ENCODE measurements at regions not wholly inside any gene's neighbourhood (a gene's known extent, or its start where the extent isn't known, plus 50 kb on each side); places are given as distances from the start of the nearest gene placed in this dataset.

DNA sequence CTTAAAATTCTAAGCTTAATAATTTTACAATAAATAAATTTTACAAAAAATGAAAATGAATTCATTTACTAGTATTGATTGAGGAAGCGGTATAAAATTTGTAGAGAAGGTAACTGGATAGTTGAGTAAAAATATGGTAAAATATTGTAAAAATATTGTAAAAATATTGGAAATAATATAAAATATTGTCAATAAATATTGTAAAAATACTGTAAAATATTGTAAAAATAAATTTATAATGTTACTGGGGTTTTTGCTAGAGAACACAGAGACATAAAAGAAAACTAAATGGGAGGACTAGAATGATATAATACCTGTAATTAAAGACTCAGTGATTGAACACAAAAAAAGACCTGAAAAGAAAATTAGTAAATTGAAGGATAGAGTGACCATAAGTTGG, 546.3 kb upstream of the NETO1 start:
- Histone ChIP-seq H3K27ac (no peak overlapping the region), H3K4me1 (replicated peaks in 1 of 2) (no peaks in the 10 kb centered on the region), H3K4me3 (no peak overlapping the region)
- 50 to 100% (median 93%) methylated on average over 1 of the region's 1 CpG; no CpG with 5 or more reads in 1 of the 10 experiments for WGBS, 10 experiments
- in situ Hi-C loops (cut with MboI; ENCODE audit: low pct_unique_long_range_greater_than_20kb in 2 of 9, low sequenced_read_pairs in 9 of 9, unreplicated experiment in 9 of 9) = no loop called here
- no peak for ATAC-seq (replicated peaks in 6 of 8)

DNA sequence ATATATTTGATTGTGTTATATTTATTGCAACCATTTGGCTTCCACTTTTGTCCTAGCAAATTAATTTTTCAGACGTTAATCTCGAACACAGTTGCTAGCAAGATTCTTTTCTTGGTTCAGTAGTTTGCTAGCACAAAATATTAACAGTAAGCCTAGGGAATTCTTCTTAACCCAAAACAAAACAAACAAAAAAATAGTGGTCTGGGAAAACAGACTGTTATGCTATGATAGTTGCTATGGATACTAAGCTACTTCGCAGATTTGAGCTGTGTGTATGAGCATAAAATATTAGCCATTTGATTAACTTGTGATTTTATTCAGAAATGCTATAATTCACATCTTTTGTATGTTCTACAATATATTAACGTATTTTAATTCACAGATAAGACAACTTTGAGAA, 541.5 kb upstream of the NETO1 start:
- in situ Hi-C loops (cut with MboI; ENCODE audit: low pct_unique_long_range_greater_than_20kb in 2 of 9, low sequenced_read_pairs in 9 of 9, unreplicated experiment in 9 of 9) = no loop called here
- 14 to 91% (median 62%) methylated on average over 1 to 4 of the region's 4 CpGs for WGBS, 10 experiments

DNA sequence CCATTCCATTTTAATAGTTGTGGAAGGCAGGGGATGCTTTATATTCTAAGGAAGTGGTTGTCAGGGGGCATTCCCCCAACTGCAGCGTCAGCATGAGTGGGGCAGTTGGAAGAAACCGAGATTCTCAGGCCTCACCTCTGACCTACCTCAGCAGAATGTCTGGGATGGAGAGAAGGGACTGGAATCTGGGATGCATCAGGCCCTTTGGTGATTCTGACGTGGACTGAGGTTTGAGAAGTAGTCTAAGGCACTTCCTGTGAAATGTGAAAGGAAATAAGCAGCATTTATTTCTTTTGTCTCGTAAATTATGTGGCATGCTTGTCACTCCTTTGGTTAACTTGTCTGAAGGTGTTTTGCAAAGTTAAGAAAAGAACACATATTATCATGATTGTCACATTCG, 540.7 kb upstream of the NETO1 start:
- no peak for ATAC-seq (replicated peaks in 6 of 8)
- H3K27ac ChIP-seq = no peak overlapping the region
- WGBS, 10 experiments = 6 to 100% (median 78%) methylated on average over 1 to 5 of the region's 5 CpGs; no CpG with 5 or more reads in 1 of the 10 experiments

More for the DNA sequence above, 541.5 kb upstream of the NETO1 start:
- ATAC-seq (replicated peaks in 6 of 8) = peak in 1 of 8 experiments; percentile 32
- no peak overlapping the region for H3K27ac ChIP-seq
- H3K4me3 ChIP-seq = no peak overlapping the region
- H3K4me1 ChIP-seq (replicated peaks in 1 of 2) = peaks cover 0 to 4% of the 10 kb centered on the region in 2 donors

DNA sequence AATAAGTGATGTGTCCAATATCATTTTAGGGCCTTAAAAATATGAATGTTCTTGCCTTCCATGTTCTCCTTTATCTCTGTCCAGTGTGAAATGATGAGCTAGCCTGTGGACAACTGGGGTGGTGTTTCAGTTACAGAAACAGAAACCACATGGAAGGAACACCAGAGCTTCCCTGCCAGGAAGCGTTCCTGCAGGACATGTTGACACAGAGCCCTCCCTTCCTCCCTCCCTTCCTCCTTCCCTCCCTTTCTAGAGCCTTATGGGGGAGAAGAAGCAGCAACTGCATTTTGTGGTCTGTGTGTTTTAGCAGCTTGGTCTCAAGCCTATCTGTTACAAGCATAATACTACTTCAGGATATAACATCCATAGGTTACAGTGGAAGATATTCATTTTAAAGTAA, 539.7 kb upstream of the NETO1 start:
- 50 to 86% (median 69%) methylated on average over 1 of the region's 1 CpG; no CpG with 5 or more reads in 6 of the 10 experiments for WGBS, 10 experiments
- in situ Hi-C loops (cut with MboI; ENCODE audit: low pct_unique_long_range_greater_than_20kb in 2 of 9, low sequenced_read_pairs in 9 of 9, unreplicated experiment in 9 of 9) = no loop called here
- H3K4me3 ChIP-seq = no peak overlapping the region
- H3K27ac ChIP-seq = no peak overlapping the region
- H3K4me1 ChIP-seq (replicated peaks in 1 of 2) = peaks cover 0 to 4% of the 10 kb centered on the region in 2 donors
- peak in 1 of 8 experiments; percentile 50 for ATAC-seq (replicated peaks in 6 of 8)

More for the DNA sequence above, 540.7 kb upstream of the NETO1 start:
- Histone ChIP-seq H3K4me3 (no peak overlapping the region), H3K4me1 (replicated peaks in 1 of 2) (peaks cover 0 to 4% of the 10 kb centered on the region in 2 donors)
- in situ Hi-C loops (cut with MboI; ENCODE audit: low pct_unique_long_range_greater_than_20kb in 2 of 9, low sequenced_read_pairs in 9 of 9, unreplicated experiment in 9 of 9) = no loop called here

DNA sequence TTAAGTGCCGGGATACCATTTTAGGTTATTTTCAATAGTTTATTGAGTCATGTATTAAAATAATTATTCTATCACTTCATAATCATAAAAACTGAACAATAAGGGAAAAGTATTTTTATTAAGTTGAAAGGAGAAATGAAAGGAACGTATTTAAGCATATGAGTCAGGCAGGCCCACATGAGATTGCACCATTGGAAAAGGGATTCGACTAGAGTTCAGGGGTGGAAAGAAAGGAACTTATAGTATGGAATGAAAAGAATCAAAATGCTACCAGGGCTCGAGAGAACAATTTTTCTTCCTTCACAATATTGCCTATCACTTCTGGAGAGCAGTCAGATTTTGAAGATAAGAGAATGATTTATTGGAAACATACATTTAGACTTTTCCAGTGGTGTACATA, 516.5 kb upstream of the NETO1 start:
- in situ Hi-C loops (cut with MboI; ENCODE audit: low pct_unique_long_range_greater_than_20kb in 2 of 9, low sequenced_read_pairs in 9 of 9, unreplicated experiment in 9 of 9) = no loop called here
- no peak overlapping the region for H3K27ac ChIP-seq
- 0 to 93% (median 80%) methylated on average over 2 to 4 of the region's 4 CpGs for WGBS, 10 experiments
- no peaks in the 10 kb centered on the region for H3K4me1 ChIP-seq (replicated peaks in 1 of 2)
- no peak overlapping the region for H3K4me3 ChIP-seq
- ATAC-seq (replicated peaks in 6 of 8) = no peak

DNA sequence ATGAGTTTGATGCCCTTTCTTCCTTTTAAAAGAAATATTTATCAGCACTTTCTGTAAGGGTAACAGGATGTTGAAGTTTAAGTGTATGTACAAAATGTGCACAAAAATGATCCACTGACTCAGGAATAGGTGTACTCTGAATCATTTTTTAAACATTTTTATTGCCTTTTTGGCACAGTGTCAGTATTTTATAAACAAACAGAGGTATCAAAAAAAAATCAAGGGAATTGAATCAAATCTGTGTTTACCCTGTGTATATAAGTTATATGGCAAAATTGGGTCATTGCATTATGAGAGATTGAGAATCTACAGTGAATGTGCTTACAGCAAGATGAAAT, 513.9 kb upstream of the NETO1 start:
- H3K4me1 ChIP-seq (replicated peaks in 1 of 2) = no peaks in the 10 kb centered on the region
- H3K4me3 ChIP-seq = no peak overlapping the region
- in situ Hi-C loops (cut with MboI; ENCODE audit: low pct_unique_long_range_greater_than_20kb in 2 of 9, low sequenced_read_pairs in 9 of 9, unreplicated experiment in 9 of 9) = no loop called here
- no peak overlapping the region for H3K27ac ChIP-seq
- no peak for ATAC-seq (replicated peaks in 6 of 8)

DNA sequence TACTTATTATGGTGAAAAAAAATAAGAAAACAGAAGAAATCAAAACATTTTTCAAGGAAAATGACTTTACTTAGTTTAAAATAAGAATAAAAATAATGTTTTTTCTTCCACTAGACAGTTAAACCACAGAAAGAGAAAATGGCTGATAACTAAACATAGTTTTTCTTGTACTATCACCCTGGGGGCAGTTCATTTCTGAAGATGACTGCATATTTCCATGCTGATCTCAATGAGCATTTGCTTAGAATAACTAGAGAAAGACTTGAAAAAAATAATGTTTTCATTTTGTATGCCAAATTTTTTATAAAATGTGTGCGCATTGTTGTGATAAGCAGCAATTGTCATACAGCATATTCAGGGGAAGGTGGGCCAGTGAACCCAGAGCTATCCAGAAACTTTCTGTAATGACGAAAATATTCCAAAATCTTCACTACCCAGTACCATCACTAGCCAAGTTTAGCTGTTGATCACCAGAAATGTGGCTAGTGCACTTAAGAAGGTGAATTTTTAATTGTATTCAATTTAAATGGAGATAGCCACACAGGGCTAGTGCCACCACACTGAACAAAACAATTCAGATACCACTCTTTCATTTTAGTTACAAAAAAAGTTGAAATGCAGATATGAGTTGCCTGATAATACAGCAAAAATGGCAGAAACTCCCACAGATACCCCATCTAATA, 513.4 kb upstream of the NETO1 start:
- WGBS, 10 experiments = 0 to 100% (median 100%) methylated on average over 1 to 2 of the region's 2 CpGs; no CpG with 5 or more reads in 1 of the 10 experiments
- no peak for ATAC-seq (replicated peaks in 6 of 8)

DNA sequence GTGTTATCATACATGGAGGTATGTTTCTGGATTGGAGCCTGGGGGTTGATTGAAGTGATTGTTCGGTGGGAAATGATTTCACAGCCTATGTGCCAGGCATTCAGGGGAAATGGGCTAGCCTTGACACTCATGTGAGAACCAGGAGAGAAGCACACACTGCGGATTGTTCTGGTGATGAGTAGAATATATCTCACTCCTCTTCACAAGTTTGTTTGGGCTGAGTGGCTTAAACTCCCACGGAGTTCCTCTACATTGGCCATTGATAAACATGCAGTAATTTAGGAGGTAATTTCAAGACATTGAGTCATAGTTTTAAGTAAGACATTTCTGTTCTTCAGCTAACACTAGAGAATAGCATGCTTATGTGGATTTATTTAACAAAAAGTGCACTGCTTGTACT, 498.9 kb upstream of the NETO1 start:
- in situ Hi-C loops (cut with MboI; ENCODE audit: low pct_unique_long_range_greater_than_20kb in 2 of 9, low sequenced_read_pairs in 9 of 9, unreplicated experiment in 9 of 9) = no loop called here
- Histone ChIP-seq H3K4me1 (replicated peaks in 1 of 2) (no peaks in the 10 kb centered on the region), H3K4me3 (no peak overlapping the region), H3K27ac (no peak overlapping the region)
- 29 to 100% (median 90%) methylated on average over 1 to 3 of the region's 3 CpGs; no CpG with 5 or more reads in 3 of the 10 experiments for WGBS, 10 experiments
- ATAC-seq (replicated peaks in 6 of 8) = no peak

More for the DNA sequence above, 513.4 kb upstream of the NETO1 start:
- H3K27ac ChIP-seq = no peak overlapping the region
- in situ Hi-C loops (cut with MboI; ENCODE audit: low pct_unique_long_range_greater_than_20kb in 2 of 9, low sequenced_read_pairs in 9 of 9, unreplicated experiment in 9 of 9) = no loop called here
- H3K4me1 ChIP-seq (replicated peaks in 1 of 2) = no peaks in the 10 kb centered on the region
- H3K4me3 ChIP-seq = no peak overlapping the region

DNA sequence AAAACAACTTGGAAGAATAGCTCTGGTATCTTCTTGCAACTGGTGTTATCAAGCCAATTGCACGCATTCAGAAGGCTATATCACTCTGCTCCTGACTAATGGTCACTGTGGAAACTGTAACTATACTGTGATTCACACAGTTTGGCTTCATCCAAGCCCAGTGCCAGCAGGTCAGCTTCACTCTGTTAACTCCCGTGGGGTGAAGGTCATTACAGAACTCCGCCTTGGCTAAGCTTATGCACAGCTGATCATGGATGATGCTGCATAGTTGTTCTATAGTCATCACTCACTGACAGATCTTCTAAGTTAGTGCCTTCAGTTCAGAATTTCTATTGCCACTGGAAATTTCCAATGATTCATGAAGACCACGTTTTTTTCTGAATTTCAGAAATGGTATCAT, 497.2 kb upstream of the NETO1 start:
- WGBS, 10 experiments = 0 to 93% (median 65%) methylated on average over 2 to 4 of the region's 4 CpGs; no CpG with 5 or more reads in 1 of the 10 experiments
- Histone ChIP-seq H3K27ac (no peak overlapping the region), H3K4me3 (no peak overlapping the region), H3K4me1 (replicated peaks in 1 of 2) (no peaks in the 10 kb centered on the region)
- in situ Hi-C loops (cut with MboI; ENCODE audit: low pct_unique_long_range_greater_than_20kb in 2 of 9, low sequenced_read_pairs in 9 of 9, unreplicated experiment in 9 of 9) = no loop called here
- peak in 4 of 8 experiments; percentile 19 to 89 (median 37) for ATAC-seq (replicated peaks in 6 of 8)

DNA sequence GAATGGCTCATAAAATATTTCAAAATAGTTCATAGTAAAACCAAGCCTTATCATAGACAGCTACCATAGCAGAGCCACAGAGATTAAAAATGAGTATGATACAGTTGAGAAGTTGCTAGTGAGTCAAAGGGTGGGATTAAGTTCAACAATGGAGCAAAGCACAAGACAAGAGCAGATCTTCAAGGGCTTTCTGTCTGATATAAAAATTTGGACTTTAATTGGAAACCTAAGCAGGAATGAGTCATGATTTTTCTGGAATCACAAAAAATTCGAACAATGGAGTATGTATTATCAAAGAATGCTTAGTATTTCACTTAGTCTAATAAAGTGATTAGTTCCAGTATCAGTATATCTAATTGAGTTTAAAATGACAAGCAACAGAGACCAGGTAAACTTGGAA, 487.3 kb upstream of the NETO1 start:
- H3K4me1 ChIP-seq (replicated peaks in 1 of 2) = no peaks in the 10 kb centered on the region
- 0 to 57% (median 40%) methylated on average over 1 of the region's 1 CpG; no CpG with 5 or more reads in 1 of the 10 experiments for WGBS, 10 experiments
- H3K27ac ChIP-seq = no peak overlapping the region
- H3K4me3 ChIP-seq = no peak overlapping the region
- in situ Hi-C loops (cut with MboI; ENCODE audit: low pct_unique_long_range_greater_than_20kb in 2 of 9, low sequenced_read_pairs in 9 of 9, unreplicated experiment in 9 of 9) = no loop called here
- no peak for ATAC-seq (replicated peaks in 6 of 8)

DNA sequence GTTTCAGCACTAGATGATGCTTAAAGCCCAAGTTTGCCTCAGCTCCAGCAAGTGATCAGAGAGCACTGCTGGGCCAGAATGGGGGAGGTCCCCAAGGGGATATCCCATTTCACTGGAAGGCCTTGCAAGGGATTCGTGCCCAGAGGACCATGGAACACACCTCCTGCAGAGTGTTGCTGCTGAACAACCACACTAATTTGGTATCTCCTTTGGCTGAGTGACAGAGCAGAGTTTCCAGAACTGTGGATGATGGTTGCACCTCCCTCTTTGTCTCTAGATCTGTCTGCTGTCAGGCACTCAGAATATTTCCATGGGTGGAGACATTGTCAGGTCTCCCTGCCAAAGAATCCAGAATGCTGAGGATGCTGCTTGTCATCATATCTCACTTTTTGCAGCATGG, 484.8 kb upstream of the NETO1 start:
- H3K27ac ChIP-seq = no peak overlapping the region
- in situ Hi-C loops (cut with MboI; ENCODE audit: low pct_unique_long_range_greater_than_20kb in 2 of 9, low sequenced_read_pairs in 9 of 9, unreplicated experiment in 9 of 9) = no loop called here
- peak in 1 of 8 experiments; percentile 28 for ATAC-seq (replicated peaks in 6 of 8)
- WGBS, 10 experiments = 0 to 29% (median 0%) methylated on average over 1 of the region's 1 CpG; no CpG with 5 or more reads in 7 of the 10 experiments
- H3K4me3 ChIP-seq = no peak overlapping the region
- H3K4me1 ChIP-seq (replicated peaks in 1 of 2) = no peaks in the 10 kb centered on the region

DNA sequence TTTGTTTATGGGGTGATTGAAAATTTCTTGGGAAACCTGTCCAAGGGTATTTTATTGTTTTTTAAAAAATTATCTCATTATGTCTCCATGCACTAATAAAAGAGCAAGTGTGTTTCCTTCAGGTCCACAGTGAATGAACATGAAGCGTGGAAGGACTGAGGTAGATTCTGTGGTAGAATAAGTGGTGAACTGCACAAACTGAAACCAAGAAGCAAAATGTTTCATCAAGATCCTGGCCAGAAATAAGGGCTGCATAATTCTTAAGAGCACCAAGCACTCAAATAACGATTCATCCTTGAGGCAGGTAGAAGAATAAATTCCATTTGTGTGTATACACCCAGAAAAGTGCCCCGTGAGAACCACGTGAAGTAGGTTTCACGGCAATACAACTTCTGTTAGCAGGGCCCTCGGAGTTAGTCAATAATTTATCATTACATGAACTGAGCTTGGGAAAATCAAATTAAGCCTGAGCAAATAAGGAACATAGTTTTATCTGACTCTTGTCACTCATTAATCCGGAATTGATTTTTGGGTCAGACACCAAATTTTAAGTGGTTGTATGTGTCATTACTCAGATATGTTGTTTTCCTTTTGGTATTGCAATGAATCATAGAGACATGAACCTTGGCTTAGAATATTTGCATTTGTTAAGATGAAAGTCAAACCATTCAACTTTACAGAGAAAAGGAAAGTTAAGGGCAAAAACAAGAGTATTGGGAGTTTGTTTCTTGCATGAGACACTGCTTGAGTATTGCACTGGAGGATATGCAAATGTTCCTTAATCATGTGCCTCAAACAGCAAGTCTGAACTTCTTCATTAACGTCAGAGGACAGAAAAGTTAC, 472.6 kb upstream of the NETO1 start:
- 33 to 100% (median 66%) methylated on average over 1 to 8 of the region's 8 CpGs for WGBS, 10 experiments
- Histone ChIP-seq H3K4me1 (replicated peaks in 1 of 2) (no peaks in the 10 kb centered on the region), H3K4me3 (no peak overlapping the region), H3K27ac (no peak overlapping the region)
- in situ Hi-C loops (cut with MboI; ENCODE audit: low pct_unique_long_range_greater_than_20kb in 2 of 9, low sequenced_read_pairs in 9 of 9, unreplicated experiment in 9 of 9) = no loop called here
- ATAC-seq (replicated peaks in 6 of 8) = peak in 2 of 8 experiments; percentile 44 to 86

DNA sequence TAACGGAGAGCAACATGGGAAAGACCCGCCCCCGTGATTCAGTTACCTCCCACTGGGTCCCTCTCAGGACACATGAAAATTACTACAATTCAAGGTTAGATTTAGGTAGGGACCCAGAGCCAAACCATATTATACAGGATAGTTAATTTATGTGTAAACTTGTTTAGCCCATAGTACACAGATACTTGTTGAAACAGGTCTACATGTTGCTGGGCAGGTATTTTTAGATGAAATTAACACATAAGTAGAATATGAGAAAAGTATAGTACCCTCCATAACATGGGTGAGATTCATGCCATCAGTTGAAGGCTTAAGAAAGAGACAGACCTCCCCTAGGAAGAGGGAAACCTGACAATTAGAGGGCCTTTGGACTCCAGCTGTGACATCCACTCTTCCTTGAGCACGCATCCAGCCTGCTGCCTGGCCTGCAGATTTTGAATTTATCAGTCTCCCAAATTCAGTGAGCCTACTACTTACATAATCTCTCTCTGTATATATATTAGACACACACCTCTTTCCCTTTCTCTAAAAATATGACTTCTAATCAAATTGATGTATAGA, 463.5 kb upstream of the NETO1 start:
- no peak for ATAC-seq (replicated peaks in 6 of 8)
- Histone ChIP-seq H3K4me3 (no peak overlapping the region), H3K27ac (no peak overlapping the region), H3K4me1 (replicated peaks in 1 of 2) (no peaks in the 10 kb centered on the region)
- WGBS, 10 experiments = 20 to 100% (median 73%) methylated on average over 1 to 4 of the region's 4 CpGs; no CpG with 5 or more reads in 1 of the 10 experiments
- in situ Hi-C loops (cut with MboI; ENCODE audit: low pct_unique_long_range_greater_than_20kb in 2 of 9, low sequenced_read_pairs in 9 of 9, unreplicated experiment in 9 of 9) = no loop called here

Measured in motor neuron (in vitro differentiated cells).